SK-N-MC (cell line): ENCODE measurements at regions not wholly inside any gene's neighbourhood (a gene's known extent, or its start where the extent isn't known, plus 50 kb on each side); places are given as distances from the start of the nearest gene placed in this dataset.

Experiments
- EZH2 ChIP-seq: fragments of 200-600 bp; sonication (generic); IDR thresholded peaks from one replicate; pipeline ENCODE4 v1.6.1; 2017; ENCODE audit warnings: antibody characterized with exemption
- FOXP2 ChIP-seq: optimal IDR thresholded peaks from 2 replicates; pipeline ENCODE3; 2011; ENCODE audit warnings: mild to moderate bottlenecking, moderate library complexity; ENCODE audit not compliant: insufficient read depth; ENCODE audit errors: extremely low read length, control extremely low read depth
- POLR2AphosphoS5 ChIP-seq: IDR thresholded peaks from 2 replicates; pipeline ENCODE4 v1.6.1; 2012; ENCODE audit warnings: mild to moderate bottlenecking, low read depth, low read length, borderline replicate concordance

GRCh38 chr18:78830826-78831225, 148.8 kb upstream of the SALL3 start:
- TF ChIP-seq EZH2 (no peak), POLR2AphosphoS5 (no peak), FOXP2 (no peak)
